ENCODE measurements at regions not wholly inside any gene's neighbourhood (a gene's known extent, or its start where the extent isn't known, plus 50 kb on each side); places are given as distances from the start of the nearest gene placed in this dataset.

DNA sequence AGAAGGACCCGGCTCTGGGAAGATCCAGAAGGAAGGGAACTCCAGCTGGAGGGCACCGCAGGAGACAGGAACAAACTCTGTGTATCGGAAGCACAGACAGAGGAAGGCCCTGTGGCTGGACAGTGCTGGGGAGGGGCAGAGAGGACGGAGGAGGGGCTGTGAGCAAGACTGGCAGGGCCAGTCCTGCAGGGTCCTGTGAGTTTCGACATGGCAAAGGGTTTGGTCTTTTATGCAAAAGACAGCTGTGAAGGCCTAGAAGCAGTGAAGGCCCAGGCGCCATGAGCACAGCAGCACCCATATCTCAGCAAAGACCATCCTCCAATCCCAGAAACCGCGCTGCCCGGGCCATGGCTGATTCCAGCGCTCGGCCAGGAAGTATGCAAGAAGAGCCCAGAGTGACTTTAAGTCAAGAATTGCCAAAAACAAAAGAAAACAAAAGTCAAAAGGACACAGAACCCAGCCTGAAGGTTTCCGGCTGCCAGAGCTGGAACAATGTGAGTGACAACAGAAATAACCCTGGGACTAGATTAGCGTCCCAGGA, 126.5 kb downstream of the NCOR2 start:
- peaks cover 4% of the 10 kb centered on the region for H3K79me1 ChIP-seq (ENCODE audit: insufficient read depth, low read depth, low read length, poor library complexity, severe bottlenecking)
- no peak overlapping the region for H3K9ac ChIP-seq (ENCODE audit: extremely low read depth, insufficient read length, low read length)
- no peak overlapping the region for H3K18ac ChIP-seq (ENCODE audit: insufficient read length, low read depth, low read length)
- H3K9me3 Mint-ChIP-seq = no peaks in the 10 kb centered on the region
- no peak overlapping the region for H2BK15ac ChIP-seq (ENCODE audit: low read depth, low read length)
- H3K23me2 ChIP-seq (ENCODE audit: insufficient read length, low read depth, low read length, poor library complexity, severe bottlenecking) = no peaks in the 10 kb centered on the region
- no peak overlapping the region for H3K23ac ChIP-seq (ENCODE audit: insufficient read length, low read depth, low read length)
- WGBS (ENCODE audit: extremely low coverage, insufficient read length, low lambda C conversion rate) = no CpG with 5 or more reads among the region's 13 CpGs
- H4K91ac ChIP-seq (ENCODE audit: insufficient read length, low read depth, low read length) = no peak overlapping the region
- H3K36me3 Mint-ChIP-seq (ENCODE audit: insufficient read depth in 1 of 3, low read depth in 3 of 3) = peaks cover 6 to 49% (median 29%) of the 10 kb centered on the region in 3 experiments; a peak in 6 of 7 replicates
- no peak overlapping the region for H2BK12ac ChIP-seq (ENCODE audit: insufficient read length, low read depth, low read length)
- no peak for DNase-seq
- H2AFZ ChIP-seq (ENCODE audit: low read length) = no peak overlapping the region
- H3K9me3 ChIP-seq (ENCODE audit: control insufficient read depth, low read depth, low read length) = no peaks in the 10 kb centered on the region
- no peak overlapping the region for H3T11ph ChIP-seq (ENCODE audit: low read length)
- no peak overlapping the region for H3K56ac ChIP-seq (ENCODE audit: insufficient read length, low read depth, low read length)
- H3K4me1 Mint-ChIP-seq = peaks cover 20 to 23% of the 10 kb centered on the region in 2 experiments
- no peak overlapping the region for H2BK120ac ChIP-seq (ENCODE audit: low read depth, low read length, poor library complexity, severe bottlenecking)
- H3K27me3 ChIP-seq (ENCODE audit: insufficient read depth, low read length) = no peaks in the 10 kb centered on the region
- H3K79me2 ChIP-seq (ENCODE audit: insufficient read depth, low read length) = no peaks in the 10 kb centered on the region
- H3K4ac ChIP-seq (ENCODE audit: low read depth, low read length) = no peak overlapping the region
- no peak overlapping the region for H3K4me2 ChIP-seq (ENCODE audit: insufficient read depth, insufficient read length, low read length)
- no peak overlapping the region for H3K27ac ChIP-seq (ENCODE audit: insufficient read length, low read depth, low read length)
- H2BK5ac ChIP-seq (ENCODE audit: insufficient read length, low read length) = no peak overlapping the region
- H4K20me1 ChIP-seq (ENCODE audit: control insufficient read depth, insufficient read depth, insufficient read length) = no peaks in the 10 kb centered on the region
- no peak for TF ChIP-seq CTCF (conservative IDR thresholded peaks at IDR 0.05)
- no peak overlapping the region for H2AK5ac ChIP-seq (ENCODE audit: insufficient read length, low read length)
- no peak overlapping the region for H2BK20ac ChIP-seq (ENCODE audit: low read depth, low read length, poor library complexity, severe bottlenecking)
- no peak overlapping the region for H3K14ac ChIP-seq (ENCODE audit: insufficient read depth, low read length)
- peak overlapping the region in 2 of 3 experiments; percentile 76 to 91; a peak in 6 of 7 replicates for H3K27ac Mint-ChIP-seq
- no peak overlapping the region for H3K4me3 Mint-ChIP-seq
- H4K5ac ChIP-seq (ENCODE audit: insufficient read length, low read depth, low read length) = no peak overlapping the region
- no peaks in the 10 kb centered on the region; the same call in none of the 2 replicates for H3K27me3 Mint-ChIP-seq (ENCODE audit: low read depth)
- H4K8ac ChIP-seq (replicated peaks; ENCODE audit: insufficient read length, low read depth, low read length) = no peak overlapping the region
- H3K4me1 ChIP-seq (ENCODE audit: insufficient read depth, low read length) = no peaks in the 10 kb centered on the region

All from H9 (cell line).